ENCODE measurements at regions not wholly inside any gene's neighbourhood (a gene's known extent, or its start where the extent isn't known, plus 50 kb on each side); places are given as distances from the start of the nearest gene placed in this dataset.

DNA sequence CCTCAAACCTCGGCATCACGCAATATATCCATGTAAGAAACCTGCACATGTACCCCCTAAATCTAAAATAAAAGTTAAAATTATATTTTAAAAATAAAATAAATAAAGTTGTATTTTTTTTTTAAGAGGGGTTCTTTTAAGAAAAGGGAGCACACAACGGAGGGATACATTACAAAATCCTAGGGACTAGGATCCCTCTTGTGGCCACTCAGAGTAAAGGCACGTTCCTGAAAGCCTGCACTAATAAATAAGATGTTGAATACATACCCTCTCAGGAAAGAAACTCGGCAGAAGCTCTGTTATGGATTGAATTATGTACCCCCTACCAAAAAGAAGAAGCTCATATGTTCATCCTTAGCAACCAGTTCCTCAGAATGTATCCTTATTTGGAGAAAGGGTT is 50.9 kb upstream of the PRDX4 start:
- TF ChIP-seq SMC3 (conservative IDR thresholded peaks at IDR 0.05; ENCODE audit: insufficient read depth, low read depth, low read length) (0 out of 2 replicates have a peak, but pooled peaks have one; percentile 12), CBX8 (IDR thresholded peaks at IDR 0.05; ENCODE audit: borderline replicate concordance, extremely low read depth, low read depth, low read length, poor library complexity, severe bottlenecking) (no peak), RAD21 (CRISPR knock-in tag; conservative IDR thresholded peaks at IDR 0.05 in 1 of 2, IDR thresholded peaks at IDR 0.05 in 1 of 2) (peak; percentile 27 to 48; a peak in 3 of 4 replicates), MTA2 (IDR thresholded peaks at IDR 0.05; ENCODE audit: low read depth) (no peak)
- TF ChIP-seq, protein P1, sequence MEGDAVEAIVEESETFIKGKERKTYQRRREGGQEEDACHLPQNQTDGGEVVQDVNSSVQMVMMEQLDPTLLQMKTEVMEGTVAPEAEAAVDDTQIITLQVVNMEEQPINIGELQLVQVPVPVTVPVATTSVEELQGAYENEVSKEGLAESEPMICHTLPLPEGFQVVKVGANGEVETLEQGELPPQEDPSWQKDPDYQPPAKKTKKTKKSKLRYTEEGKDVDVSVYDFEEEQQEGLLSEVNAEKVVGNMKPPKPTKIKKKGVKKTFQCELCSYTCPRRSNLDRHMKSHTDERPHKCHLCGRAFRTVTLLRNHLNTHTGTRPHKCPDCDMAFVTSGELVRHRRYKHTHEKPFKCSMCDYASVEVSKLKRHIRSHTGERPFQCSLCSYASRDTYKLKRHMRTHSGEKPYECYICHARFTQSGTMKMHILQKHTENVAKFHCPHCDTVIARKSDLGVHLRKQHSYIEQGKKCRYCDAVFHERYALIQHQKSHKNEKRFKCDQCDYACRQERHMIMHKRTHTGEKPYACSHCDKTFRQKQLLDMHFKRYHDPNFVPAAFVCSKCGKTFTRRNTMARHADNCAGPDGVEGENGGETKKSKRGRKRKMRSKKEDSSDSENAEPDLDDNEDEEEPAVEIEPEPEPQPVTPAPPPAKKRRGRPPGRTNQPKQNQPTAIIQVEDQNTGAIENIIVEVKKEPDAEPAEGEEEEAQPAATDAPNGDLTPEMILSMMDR (IDR thresholded peaks at IDR 0.05 in 2 of 3, conservative IDR thresholded peaks at IDR 0.05 in 1 of 3; ENCODE audit: insufficient read depth in 2 of 3, low read depth in 1 of 3, low read length in 3 of 3): peak; percentile 27 to 47 (median 45); a peak in 4 of 6 replicates
- peak; percentile 78 for ATAC-seq
- H4K20me1 ChIP-seq (replicated peaks; ENCODE audit: control insufficient read depth, insufficient read depth, low read length): no peaks in the 10 kb centered on the region

More for the DNA sequence above, 50.9 kb upstream of the PRDX4 start:
- no peaks in the 10 kb centered on the region for H3K9me1 ChIP-seq (ENCODE audit: control insufficient read depth, insufficient read depth, low read length)
- H3K9me3 ChIP-seq (replicated peaks; ENCODE audit: control insufficient read depth, insufficient read depth, low read depth, low read length): no peaks in the 10 kb centered on the region
- H2AFZ ChIP-seq (ENCODE audit: low read depth, low read length): no peak overlapping the region
- no peak overlapping the region for H3K4me2 ChIP-seq (ENCODE audit: insufficient read depth, low read length)
- no peaks in the 10 kb centered on the region for H3K4me1 ChIP-seq (replicated peaks in 1 of 2; ENCODE audit: control insufficient read depth in 2 of 2, insufficient read depth in 2 of 2, low read length in 2 of 2)
- in situ Hi-C loops (cut with MboI) (no loop called here), intact Hi-C loops (cut with micrococcal nuclease) (loop anchor here (10.0 kb wide), 1 partner anchor 1482 kb away; no protein-coding TSS in a partner anchor)
- FAIRE-seq (no peak), DNase-seq (ENCODE audit: extremely low read depth in 1 of 4, low spot score in 3 of 4) (peak; percentile 29 to 50 (median 44))
- ChIA-PET CTCF (ENCODE audit: low intra/inter-chr PET ratio) (no interaction called here), POLR2A (no interaction called here)
- H3K36me3 ChIP-seq (ENCODE audit: control insufficient read depth, insufficient read depth, low read length): no peaks in the 10 kb centered on the region
- H3K27me3 ChIP-seq (ENCODE audit: control insufficient read depth in 2 of 2, insufficient read depth in 2 of 2, low read length in 2 of 2): no peaks in the 10 kb centered on the region
- no peaks in the 10 kb centered on the region for H3K79me2 ChIP-seq (ENCODE audit: control insufficient read depth, insufficient read depth, low read length)
- H3K4me3 ChIP-seq: no peak overlapping the region
- H3K9ac ChIP-seq (ENCODE audit: insufficient read depth in 1 of 2, low read depth in 2 of 2, low read length in 2 of 2): no peak overlapping the region
- no TSS peak for BruUV-seq (replicated peaks)
- 0% methylated on average over 5 of the region's 5 CpGs for WGBS (ENCODE audit: insufficient coverage, low coverage, missing lambda C conversion rate)
- no peak overlapping the region for H3K27ac ChIP-seq (ENCODE audit: extremely low read depth, low read depth, low read length)

Data from K562 (cell line).